NCI-H2107 treated with DMSO at 0.1 percent for 48 hours (cell line): ENCODE measurements at regions not wholly inside any gene's neighbourhood (a gene's known extent, or its start where the extent isn't known, plus 50 kb on each side); places are given as distances from the start of the nearest gene placed in this dataset.

ENCODE experiments used
- DNase-seq: peaks from one replicate; lab custom pipeline; 2025; ENCODE audit not compliant: unreplicated experiment; lab: John Stamatoyannopoulos, UW

DNA sequence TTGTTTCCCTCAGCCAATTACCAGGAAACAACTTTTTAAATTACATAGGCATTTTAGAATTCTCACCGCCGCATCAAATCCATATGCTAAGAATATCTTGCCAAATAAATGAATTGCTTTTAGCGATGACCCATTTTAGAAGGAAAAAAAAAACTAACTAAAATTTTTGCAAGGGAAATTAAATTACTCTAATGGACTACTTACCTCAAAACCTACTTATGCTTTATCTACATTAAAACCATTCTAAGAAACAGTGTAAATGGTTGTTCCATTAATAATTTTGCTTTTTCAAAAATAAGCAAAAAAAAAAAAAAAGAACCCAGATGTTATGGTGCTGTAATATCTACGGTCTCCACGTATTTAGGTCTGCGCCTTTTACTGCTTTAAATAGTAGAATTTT is 73.5 kb upstream of the CCDC150 start:
- no peak for DNase-seq

DNA sequence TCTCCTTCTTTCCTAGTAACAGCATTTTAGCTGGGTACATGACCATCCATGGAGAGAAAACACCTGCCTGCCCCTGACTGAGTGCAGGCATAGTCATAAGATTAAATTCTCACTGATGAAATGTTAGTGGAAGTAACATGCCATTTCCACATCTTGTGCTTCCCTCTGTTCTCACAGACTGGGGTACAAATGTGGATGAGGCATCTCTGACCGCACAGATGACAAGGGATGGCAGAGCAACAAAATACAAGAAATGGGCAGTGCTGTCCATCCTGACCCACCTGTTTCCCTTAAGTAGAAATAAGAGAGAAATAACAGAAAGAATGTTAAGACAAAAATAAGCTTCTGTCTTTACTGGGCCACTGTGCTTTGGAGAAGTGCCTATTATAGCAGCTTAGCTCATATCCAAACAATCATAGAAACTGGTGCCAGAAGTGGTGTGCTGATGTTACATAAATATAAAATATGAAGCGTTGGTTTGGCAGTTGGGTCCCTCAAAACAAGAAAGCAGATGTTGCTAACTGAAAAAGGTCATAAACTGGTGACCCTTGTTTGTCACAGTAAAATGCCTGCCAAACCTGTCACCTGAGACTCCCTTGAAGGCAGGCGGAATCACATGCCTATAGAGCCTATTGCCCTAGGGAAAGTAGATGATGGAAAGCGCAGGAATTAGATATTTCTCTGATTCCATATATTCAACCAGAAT is 72.4 kb upstream of the CCDC150 start:
- no peak for DNase-seq

DNA sequence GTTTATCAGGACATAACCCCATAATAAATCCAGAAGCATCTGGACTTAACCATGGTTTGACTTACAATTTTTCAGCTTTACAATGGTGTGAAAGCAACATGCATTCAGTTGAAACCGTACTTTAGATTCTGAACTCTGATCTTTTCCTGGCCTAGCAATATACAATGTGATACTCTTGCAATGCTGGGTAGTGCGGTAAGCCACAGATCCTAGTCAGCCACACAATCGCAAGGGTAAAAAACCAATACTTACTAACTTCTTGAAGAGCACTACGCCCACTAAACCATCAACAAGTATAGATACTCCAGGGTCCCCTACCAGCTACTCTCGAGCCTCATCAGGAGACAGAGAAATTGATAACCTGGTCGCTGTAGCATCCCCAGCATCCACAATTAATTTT is 71.0 kb upstream of the CCDC150 start:
- DNase-seq = no peak

DNA sequence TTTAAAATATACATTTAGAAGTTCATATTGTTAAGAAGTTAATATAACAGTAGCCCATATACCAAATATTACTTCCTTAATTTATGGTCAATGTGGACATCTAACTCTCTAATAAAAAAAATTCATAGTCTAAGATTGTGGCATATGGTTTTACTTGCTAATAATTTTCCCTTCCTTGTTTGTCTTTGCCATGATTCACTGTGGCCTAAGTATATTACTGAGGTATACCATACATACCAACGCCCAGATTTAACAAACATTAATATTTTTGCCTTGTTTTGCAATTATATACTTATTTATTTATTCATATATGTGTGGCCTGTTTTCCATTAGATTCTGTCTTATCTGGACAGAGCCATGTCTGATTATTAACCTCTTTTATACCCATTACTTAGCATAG is 54.6 kb upstream of the CCDC150 start:
- no peak for DNase-seq

DNA sequence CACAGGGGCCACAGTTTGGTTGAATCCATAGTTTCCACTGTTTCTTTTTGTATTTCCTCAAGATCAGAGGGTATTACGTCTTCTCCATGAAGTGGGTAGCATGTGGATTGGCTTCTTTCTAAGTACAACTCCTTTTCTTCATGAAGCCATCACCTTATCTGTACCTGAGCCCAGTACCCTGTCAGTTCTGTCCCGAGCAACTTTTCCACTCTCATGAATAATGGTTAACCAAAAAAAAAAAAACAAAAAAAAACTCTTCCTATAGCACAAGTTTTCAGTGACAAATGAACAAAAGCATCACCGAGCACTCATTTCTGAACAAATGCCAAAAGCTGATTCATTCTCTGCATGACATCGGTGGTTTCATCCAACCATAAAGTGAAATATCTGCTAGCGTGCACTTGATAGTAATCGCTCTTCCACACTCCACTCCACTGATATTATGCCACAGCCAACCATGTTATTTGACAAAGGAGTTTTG is 53.0 kb upstream of the CCDC150 start:
- no peak for DNase-seq

DNA sequence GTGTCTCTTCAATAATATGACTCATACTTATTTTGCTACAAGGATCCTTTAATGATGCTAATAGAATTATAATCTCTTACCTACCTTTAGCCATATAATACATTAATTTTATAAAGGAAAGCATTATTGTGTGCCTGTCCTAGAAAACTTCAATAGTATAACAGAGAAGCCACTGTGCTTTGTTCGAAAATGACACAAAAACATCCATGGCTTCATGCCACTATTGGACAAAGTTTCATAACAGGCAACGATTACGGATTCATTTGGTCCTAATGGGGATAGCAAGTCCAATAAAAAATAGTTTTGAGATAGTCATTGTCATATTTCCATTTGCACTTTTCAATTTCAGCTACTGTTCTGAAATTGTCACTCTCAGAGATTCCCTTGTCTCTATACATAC is 52.5 kb upstream of the CCDC150 start:
- DNase-seq = no peak

DNA sequence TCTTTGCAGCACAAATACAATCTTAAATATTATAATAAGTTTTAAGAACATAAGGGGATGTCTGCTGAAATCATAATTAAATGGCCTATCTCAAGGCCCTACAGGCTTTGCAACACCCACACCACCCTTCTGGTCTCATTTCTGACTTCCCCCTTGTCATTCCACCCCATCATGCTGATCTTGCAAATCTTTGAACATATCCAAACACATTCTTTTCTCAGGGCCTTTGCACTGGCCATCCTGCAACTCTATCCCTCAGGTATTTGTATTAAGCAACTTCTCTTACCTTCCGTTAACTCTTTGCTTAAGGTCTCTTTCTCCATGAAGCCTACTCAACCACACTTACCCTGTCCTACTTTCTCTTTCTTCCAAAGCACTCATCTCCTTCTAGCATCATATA is 51.8 kb upstream of the CCDC150 start:
- DNase-seq = no peak

DNA sequence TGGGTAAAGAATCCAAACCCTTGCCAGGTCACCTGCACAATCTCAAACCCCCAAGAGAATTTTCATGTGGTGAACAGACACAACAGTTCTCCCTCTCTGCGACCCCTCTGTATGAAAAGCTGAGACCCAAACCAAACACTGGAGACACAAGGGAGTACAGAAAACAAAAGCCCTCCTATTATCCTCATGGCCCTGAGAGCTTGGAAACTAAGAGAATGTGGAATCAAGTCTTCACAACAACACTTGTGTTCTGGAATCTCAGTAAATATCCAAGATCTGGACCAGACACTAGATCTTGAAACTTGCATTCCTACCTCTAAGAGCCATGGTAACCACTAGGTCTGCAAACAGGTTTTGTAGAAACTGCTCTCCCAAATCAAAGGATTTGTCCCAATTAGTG is 50.1 kb upstream of the CCDC150 start:
- no peak for DNase-seq
